ENCODE measurements at regions not wholly inside any gene's neighbourhood (a gene's known extent, or its start where the extent isn't known, plus 50 kb on each side); places are given as distances from the start of the nearest gene placed in this dataset.

GRCh38 chr4:22987870-22988269 is 295.1 kb downstream of the GBA3 start:
- Histone ChIP-seq H2BK20ac (ENCODE audit: low read depth, low read length, poor library complexity, severe bottlenecking) (no peak overlapping the region), H3K79me2 (ENCODE audit: insufficient read depth, low read length) (no peaks in the 10 kb centered on the region), H3K4me2 (ENCODE audit: insufficient read depth, insufficient read length, low read length) (no peak overlapping the region), H3K79me1 (ENCODE audit: insufficient read depth, low read depth, low read length, poor library complexity, severe bottlenecking) (no peaks in the 10 kb centered on the region), H2BK5ac (ENCODE audit: insufficient read length, low read length) (no peak overlapping the region), H2BK15ac (ENCODE audit: low read depth, low read length) (no peak overlapping the region), H2BK120ac (ENCODE audit: low read depth, low read length, poor library complexity, severe bottlenecking) (no peak overlapping the region), H4K91ac (ENCODE audit: insufficient read length, low read depth, low read length) (no peak overlapping the region), H3K23me2 (ENCODE audit: insufficient read length, low read depth, low read length, poor library complexity, severe bottlenecking) (no peaks in the 10 kb centered on the region), H3K18ac (ENCODE audit: insufficient read length, low read depth, low read length) (no peak overlapping the region), H3K56ac (ENCODE audit: insufficient read length, low read depth, low read length) (no peak overlapping the region), H3T11ph (ENCODE audit: low read length) (no peak overlapping the region), H4K20me1 (ENCODE audit: control insufficient read depth, insufficient read depth, insufficient read length) (no peaks in the 10 kb centered on the region), H4K8ac (replicated peaks; ENCODE audit: insufficient read length, low read depth, low read length) (no peak overlapping the region), H3K4me1 (ENCODE audit: insufficient read depth, low read length) (no peaks in the 10 kb centered on the region), H2BK12ac (ENCODE audit: insufficient read length, low read depth, low read length) (no peak overlapping the region), H4K5ac (ENCODE audit: insufficient read length, low read depth, low read length) (no peak overlapping the region), H2AFZ (ENCODE audit: low read length) (no peak overlapping the region), H3K9ac (ENCODE audit: extremely low read depth, insufficient read length, low read length) (no peak overlapping the region), H2AK5ac (ENCODE audit: insufficient read length, low read length) (no peak overlapping the region), H3K23ac (ENCODE audit: insufficient read length, low read depth, low read length) (no peak overlapping the region), H3K27me3 (ENCODE audit: insufficient read depth, low read length) (no peaks in the 10 kb centered on the region), H3K14ac (ENCODE audit: insufficient read depth, low read length) (no peak overlapping the region), H3K27ac (ENCODE audit: insufficient read length, low read depth, low read length) (no peak overlapping the region), H3K4ac (ENCODE audit: low read depth, low read length) (no peak overlapping the region), H3K9me3 (ENCODE audit: control insufficient read depth, low read depth, low read length) (no peaks in the 10 kb centered on the region)
- H3K9me3 Mint-ChIP-seq, result peaks cover 5 to 12% of the 10 kb centered on the region in 2 experiments; a peak in 4 of 5 replicates
- H3K36me3 Mint-ChIP-seq (ENCODE audit: insufficient read depth in 1 of 3, low read depth in 3 of 3), result peaks cover 0 to 4% (median 2%) of the 10 kb centered on the region in 3 experiments; a peak in 5 of 7 replicates
- no CpG with 5 or more reads among the region's 5 CpGs for WGBS (ENCODE audit: extremely low coverage, insufficient read length, low lambda C conversion rate)
- H3K4me3 Mint-ChIP-seq, result no peak overlapping the region
- H3K27me3 Mint-ChIP-seq (ENCODE audit: low read depth), result no peaks in the 10 kb centered on the region; the same call in 1 of the 2 replicates
- H3K4me1 Mint-ChIP-seq, result no peaks in the 10 kb centered on the region
- DNase-seq, result no peak
- no peak overlapping the region for H3K27ac Mint-ChIP-seq
- no peak for TF ChIP-seq CTCF (conservative IDR thresholded peaks at IDR 0.05)
